ENCODE measurements at regions not wholly inside any gene's neighbourhood (a gene's known extent, or its start where the extent isn't known, plus 50 kb on each side); places are given as distances from the start of the nearest gene placed in this dataset.

GRCh38 chr1:69244211-69244610 lies 323.5 kb upstream of the LRRC7 start:
- no peak for DNase-seq (ENCODE audit: low spot score)

GRCh38 chr1:69246109-69246508 lies 321.6 kb upstream of the LRRC7 start:
- no peak for DNase-seq (ENCODE audit: low spot score)

- no peak for DNase-seq (ENCODE audit: low spot score)
Observed at GRCh38 chr1:69246710-69247109, 321.0 kb upstream of the LRRC7 start.

GRCh38 chr1:69252696-69253095 lies 315.0 kb upstream of the LRRC7 start:
- DNase-seq (ENCODE audit: low spot score) = no peak

- no peak for DNase-seq (ENCODE audit: low spot score)
Observed at GRCh38 chr1:69256036-69256435, 311.7 kb upstream of the LRRC7 start.

- no peak for DNase-seq (ENCODE audit: low spot score)
Observed at GRCh38 chr1:69258842-69259241, 308.9 kb upstream of the LRRC7 start.

- no peak for DNase-seq (ENCODE audit: low spot score)
Observed at GRCh38 chr1:69263921-69264391, 303.8 kb upstream of the LRRC7 start.

- no peak for DNase-seq (ENCODE audit: low spot score)
Observed at GRCh38 chr1:69269491-69269890, 298.2 kb upstream of the LRRC7 start.

- no peak for DNase-seq (ENCODE audit: low spot score)
Observed at GRCh38 chr1:69271587-69272125, 296.1 kb upstream of the LRRC7 start.

- DNase-seq (ENCODE audit: low spot score) = no peak
Observed at GRCh38 chr1:69272684-69273083, 295.0 kb upstream of the LRRC7 start.

GRCh38 chr1:69278923-69279322 lies 288.8 kb upstream of the LRRC7 start:
- DNase-seq (ENCODE audit: low spot score) = no peak

- no peak for DNase-seq (ENCODE audit: low spot score)
Observed at GRCh38 chr1:69283516-69283915, 284.2 kb upstream of the LRRC7 start.

GRCh38 chr1:69284508-69284907 lies 283.2 kb upstream of the LRRC7 start:
- no peak for DNase-seq (ENCODE audit: low spot score)

- DNase-seq (ENCODE audit: low spot score) = no peak
Observed at GRCh38 chr1:69288416-69288815, 279.3 kb upstream of the LRRC7 start.

- DNase-seq (ENCODE audit: low spot score) = no peak
Observed at GRCh38 chr1:69290291-69290690, 277.4 kb upstream of the LRRC7 start.

- no peak for DNase-seq (ENCODE audit: low spot score)
Observed at GRCh38 chr1:69291541-69291940, 276.2 kb upstream of the LRRC7 start.

GRCh38 chr1:69292833-69293232 lies 274.9 kb upstream of the LRRC7 start:
- DNase-seq (ENCODE audit: low spot score) = no peak

- DNase-seq (ENCODE audit: low spot score) = no peak
Observed at GRCh38 chr1:69294171-69294570, 273.6 kb upstream of the LRRC7 start.

- no peak for DNase-seq (ENCODE audit: low spot score)
Observed at GRCh38 chr1:69295265-69295664, 272.5 kb upstream of the LRRC7 start.

GRCh38 chr1:69305621-69306020 lies 262.1 kb upstream of the LRRC7 start:
- no peak for DNase-seq (ENCODE audit: low spot score)

GRCh38 chr1:69312055-69312732 lies 255.5 kb upstream of the LRRC7 start:
- DNase-seq (ENCODE audit: low spot score) = no peak

- DNase-seq (ENCODE audit: low spot score) = no peak
Observed at GRCh38 chr1:69313118-69313517, 254.6 kb upstream of the LRRC7 start.

GRCh38 chr1:69315416-69315815 lies 252.3 kb upstream of the LRRC7 start:
- DNase-seq (ENCODE audit: low spot score) = no peak

- DNase-seq (ENCODE audit: low spot score) = no peak
Observed at GRCh38 chr1:69315823-69316222, 251.9 kb upstream of the LRRC7 start.
